ENCODE measurements at regions not wholly inside any gene's neighbourhood (a gene's known extent, or its start where the extent isn't known, plus 50 kb on each side); places are given as distances from the start of the nearest gene placed in this dataset.

- TF ChIP-seq EZH2 (IDR thresholded peaks at IDR 0.05; ENCODE audit: low read length, missing control alignments) (no peak), CTCF (conservative IDR thresholded peaks at IDR 0.05 in 1 of 2, IDR thresholded peaks at IDR 0.05 in 1 of 2; ENCODE audit: low read depth in 1 of 2, low read length in 2 of 2) (no peak)
Measured at GRCh38 chr10:108788891-108789290, 1134.4 kb downstream of the XPNPEP1 start.

Measured in fibroblast of lung (primary cell).